EH (cell line): ENCODE measurements at regions not wholly inside any gene's neighbourhood (a gene's known extent, or its start where the extent isn't known, plus 50 kb on each side); places are given as distances from the start of the nearest gene placed in this dataset.

Experiments used
- DNase-seq: peaks from one replicate; pipeline ENCODE4 v3.0.0-alpha.2; 2015; ENCODE audit warnings: low read depth

- peak; percentile 78 for DNase-seq
Measured at GRCh38 chr6:113344969-113345368, 512.2 kb upstream of the MARCKS start.

GRCh38 chr6:113347436-113347835 lies 509.7 kb upstream of the MARCKS start:
- peak; percentile 76 for DNase-seq

GRCh38 chr6:113350461-113350860 lies 506.7 kb upstream of the MARCKS start:
- DNase-seq, result peak; percentile 38

GRCh38 chr6:113351173-113351834 lies 505.8 kb upstream of the MARCKS start:
- peak; percentile 89 for DNase-seq

GRCh38 chr6:113352029-113352801 lies 504.9 kb upstream of the MARCKS start:
- peak; percentile 90 for DNase-seq

- no peak for DNase-seq
Measured at GRCh38 chr6:113352831-113353230, 504.3 kb upstream of the MARCKS start.

- peak; percentile 62 for DNase-seq
Measured at GRCh38 chr6:113353392-113353791, 503.8 kb upstream of the MARCKS start.

- DNase-seq, result no peak
Measured at GRCh38 chr6:113354204-113354895, 502.8 kb upstream of the MARCKS start.

- DNase-seq, result peak; percentile 34
Measured at GRCh38 chr6:113356139-113356538, 501.0 kb upstream of the MARCKS start.

GRCh38 chr6:113357041-113357440 lies 500.1 kb upstream of the MARCKS start:
- DNase-seq, result no peak

GRCh38 chr6:113358063-113358583 lies 499.0 kb upstream of the MARCKS start:
- no peak for DNase-seq

GRCh38 chr6:113359155-113360140 lies 497.7 kb upstream of the MARCKS start:
- DNase-seq, result peak; percentile 75

- peak; percentile 86 for DNase-seq
Measured at GRCh38 chr6:113361014-113361645, 496.0 kb upstream of the MARCKS start.

- DNase-seq, result peak; percentile 64
Measured at GRCh38 chr6:113362301-113363047, 494.7 kb upstream of the MARCKS start.

GRCh38 chr6:113363048-113363798 lies 493.9 kb upstream of the MARCKS start:
- DNase-seq, result peak; percentile 54

GRCh38 chr6:113363866-113364265 lies 493.3 kb upstream of the MARCKS start:
- peak; percentile 54 for DNase-seq

- peak; percentile 73 for DNase-seq
Measured at GRCh38 chr6:113364766-113365165, 492.4 kb upstream of the MARCKS start.

- DNase-seq, result peak; percentile 79
Measured at GRCh38 chr6:113365191-113365590, 492.0 kb upstream of the MARCKS start.

GRCh38 chr6:113366505-113366904 lies 490.6 kb upstream of the MARCKS start:
- DNase-seq, result peak; percentile 24
